OCI-LY3 (cell line): ENCODE measurements at regions not wholly inside any gene's neighbourhood (a gene's known extent, or its start where the extent isn't known, plus 50 kb on each side); places are given as distances from the start of the nearest gene placed in this dataset.

ENCODE experiments used
- CTCF ChIP-seq: fragments of 200-600, 300-600 bp; sonication (generic); IDR thresholded peaks from 2 replicates; pipeline ENCODE4 v1.5.1; 2014; ENCODE audit warnings: antibody characterized with exemption, low read length, low read depth
- EZH2phosphoT487 ChIP-seq: fragments of 200-600 bp; shearing (Covaris generic); IDR thresholded peaks from 2 replicates; pipeline ENCODE4 v1.6.1; 2018; ENCODE audit warnings: antibody characterized with exemption, mixed run types, low read depth

GRCh38 chr12:125469683-125470082 lies 404.4 kb downstream of the AACS start:
- TF ChIP-seq CTCF (no peak), EZH2phosphoT487 (no peak)
